WTC11 (cell line): ENCODE measurements at regions not wholly inside any gene's neighbourhood (a gene's known extent, or its start where the extent isn't known, plus 50 kb on each side); places are given as distances from the start of the nearest gene placed in this dataset.

Experiments used
- ATAC-seq: fragments of 200-7000 bp; cut with Tn5 transposase; 2 replicates; pipeline ENCODE4 v1.10.0; 2021; ENCODE audit warnings: mild to moderate bottlenecking, moderate library complexity
- CTCF ChIA-PET: fragments of 300-600 bp; sonication (Branson Sonifier 250); formaldehyde crosslinking; loops from one replicate; lab custom pipeline; 2021; ENCODE audit warnings: antibody characterized with exemption; lab: Charles Lee
- POLR2A ChIA-PET: fragments of 350-600 bp; sonication (Branson Sonifier 250); formaldehyde crosslinking; loops from one replicate; lab custom pipeline; 2021; ENCODE audit warnings: antibody characterized with exemption; lab: Charles Lee
- DNase-seq: peaks from one replicate; pipeline ENCODE4 v3.0.0; 2021; ENCODE audit warnings: low spot score
- H3K27ac Mint-ChIP-seq: 2 replicates; pipeline ENCODE4 v1.8.0; 2021; ENCODE audit warnings: mixed read lengths
- H3K27me3 Mint-ChIP-seq: 2 replicates; pipeline ENCODE4 v1.8.0; 2021; ENCODE audit warnings: low read depth, mild to moderate bottlenecking, moderate library complexity, mixed read lengths
- H3K36me3 Mint-ChIP-seq: 2 replicates; pipeline ENCODE4 v1.8.0; 2021; ENCODE audit warnings: mixed read lengths
- H3K4me1 Mint-ChIP-seq: 2 replicates; pipeline ENCODE4 v1.8.0; 2022; ENCODE audit warnings: mixed read lengths
- H3K4me3 Mint-ChIP-seq: 2 replicates; pipeline ENCODE4 v1.8.0; 2021; ENCODE audit warnings: mild to moderate bottlenecking, moderate library complexity, mixed read lengths
- H3K9me3 Mint-ChIP-seq: 2 replicates; pipeline ENCODE4 v1.8.0; 2021; ENCODE audit warnings: mixed read lengths
- CREB1 ChIP-seq: sonication (generic); formaldehyde crosslinking; IDR thresholded peaks from 2 replicates; pipeline ENCODE4 v1.8.0; 2023; ENCODE audit warnings: mild to moderate bottlenecking, missing genetic modification reagents
- EMX1 ChIP-seq: fragments of 250-450 bp; sonication (Bioruptor Pico); IDR thresholded peaks from 2 replicates; pipeline ENCODE4 v1.8.0; 2021; ENCODE audit warnings: mild to moderate bottlenecking
- FOXP1 ChIP-seq: sonication (generic); formaldehyde crosslinking; IDR thresholded peaks from 2 replicates; pipeline ENCODE4 v1.8.0; 2022; ENCODE audit warnings: missing genetic modification reagents, mild to moderate bottlenecking, moderate library complexity, borderline replicate concordance
- FOXP4 ChIP-seq: sonication (generic); formaldehyde crosslinking; IDR thresholded peaks from 2 replicates; pipeline ENCODE4 v1.8.0; 2022; ENCODE audit warnings: mild to moderate bottlenecking, missing genetic modification reagents
- MAX ChIP-seq: sonication (generic); formaldehyde crosslinking; IDR thresholded peaks from 2 replicates; pipeline ENCODE4 v1.8.0; 2022; ENCODE audit warnings: mild to moderate bottlenecking, missing genetic modification reagents
- NFYB ChIP-seq: sonication (generic); formaldehyde crosslinking; conservative IDR thresholded peaks from 2 replicates; pipeline ENCODE4 v1.8.0; 2022; ENCODE audit warnings: low read depth, missing genetic modification reagents
- NR3C1 ChIP-seq: sonication (generic); formaldehyde crosslinking; conservative IDR thresholded peaks from 2 replicates; pipeline ENCODE4 v1.8.1; 2023; ENCODE audit warnings: low read depth, mild to moderate bottlenecking, missing genetic modification reagents
- PRRX2 ChIP-seq: fragments of 250-450 bp; sonication (Bioruptor Pico); IDR thresholded peaks from 2 replicates; pipeline ENCODE4 v1.8.0; 2021; ENCODE audit warnings: mild to moderate bottlenecking
- SP1 ChIP-seq: sonication (generic); formaldehyde crosslinking; conservative IDR thresholded peaks from 2 replicates; pipeline ENCODE4 v1.8.1; 2022; ENCODE audit warnings: missing genetic modification reagents
- USF1 ChIP-seq: sonication (generic); formaldehyde crosslinking; IDR thresholded peaks from 2 replicates; pipeline ENCODE4 v1.8.0; 2022; ENCODE audit warnings: mild to moderate bottlenecking, missing genetic modification reagents
- USF2 ChIP-seq: sonication (generic); formaldehyde crosslinking; IDR thresholded peaks from 2 replicates; pipeline ENCODE4 v1.8.1; 2023; ENCODE audit warnings: mild to moderate bottlenecking, missing genetic modification reagents, moderate library complexity
- ZNF281 ChIP-seq: sonication (generic); formaldehyde crosslinking; IDR thresholded peaks from 2 replicates; pipeline ENCODE4 v1.8.0; 2023; ENCODE audit warnings: mild to moderate bottlenecking, missing genetic modification reagents
- ZNF396 ChIP-seq: fragments of 250-450 bp; sonication (Bioruptor Pico); IDR thresholded peaks from 2 replicates; pipeline ENCODE4 v1.8.0; 2021; ENCODE audit warnings: mild to moderate bottlenecking, moderate library complexity, borderline replicate concordance
- ZNF416 ChIP-seq: fragments of 250-450 bp; sonication (Bioruptor Pico); IDR thresholded peaks from 2 replicates; pipeline ENCODE4 v1.9.0; 2021; ENCODE audit warnings: mild to moderate bottlenecking, inconsistent platforms
- TF ChIP-seq, protein P1 (sequence below): sonication (generic); formaldehyde crosslinking; IDR thresholded peaks from 2 replicates; pipeline ENCODE4 v1.8.1; 2022; ENCODE audit warnings: low read depth, missing genetic modification reagents, borderline replicate concordance
- TF ChIP-seq, protein P2 (sequence below): fragments of 250-450 bp; sonication (Bioruptor Pico); IDR thresholded peaks from 2 replicates; pipeline ENCODE4 v1.9.0; 2021; ENCODE audit warnings: mild to moderate bottlenecking
- TF ChIP-seq, protein P3 (sequence below): sonication (generic); formaldehyde crosslinking; IDR thresholded peaks from 2 replicates; pipeline ENCODE4 v1.8.0; 2023; ENCODE audit warnings: missing genetic modification reagents
- TF ChIP-seq, protein P4 (sequence below): fragments of 250-450 bp; sonication (Bioruptor Pico); IDR thresholded peaks from 2 replicates; pipeline ENCODE4 v1.9.0; 2021; ENCODE audit warnings: mild to moderate bottlenecking, borderline replicate concordance
- TF ChIP-seq, protein P5 (sequence below): fragments of 250-450 bp; sonication (Bioruptor Pico); IDR thresholded peaks from 2 replicates; pipeline ENCODE4 v2.1.2; 2022; ENCODE audit warnings: mild to moderate bottlenecking, moderate library complexity

DNA sequence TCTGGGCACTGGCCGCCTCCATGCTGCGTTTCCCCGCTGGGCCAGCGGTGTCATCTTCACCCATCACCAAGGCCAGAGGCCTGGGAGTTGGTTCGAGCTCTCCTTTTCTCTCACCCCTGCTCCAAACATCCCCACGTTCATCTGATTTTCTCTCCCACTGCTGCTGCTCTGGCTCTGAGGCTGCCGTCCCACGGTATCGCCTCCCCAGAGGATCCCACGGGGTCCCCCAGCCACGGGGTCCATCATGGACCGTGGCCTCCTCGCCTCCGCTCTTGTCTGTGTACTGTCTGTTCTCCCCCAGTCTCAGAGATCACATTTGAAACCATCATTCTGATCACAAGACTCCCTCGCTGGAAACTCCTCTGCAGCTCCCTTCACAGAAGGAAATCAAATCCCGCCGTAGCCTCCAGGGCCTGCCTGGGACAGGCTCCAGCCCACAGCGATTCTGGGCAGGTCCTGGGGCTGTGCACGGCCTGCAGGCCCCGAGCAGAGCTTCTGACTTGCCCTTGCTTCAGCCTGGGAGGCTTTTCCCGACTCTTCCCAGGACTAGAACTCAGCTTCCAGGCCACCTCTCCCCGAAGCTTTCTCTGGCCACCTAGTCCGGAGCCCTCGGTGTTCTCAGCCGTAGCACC lies 64.2 kb downstream of the SOX1 start:
- Mint-ChIP-seq H3K4me1 (no peaks in the 10 kb centered on the region), H3K4me3 (no peak overlapping the region), H3K27me3 (peaks cover 9% of the 10 kb centered on the region; the same call in 1 of the 2 replicates), H3K36me3 (no peaks in the 10 kb centered on the region), H3K27ac (no peak overlapping the region), H3K9me3 (no peaks in the 10 kb centered on the region)
- DNase-seq (no peak), ATAC-seq (no peak)
- ChIA-PET POLR2A (no interaction called here), CTCF (no interaction called here)
- TF ChIP-seq EMX1 (no peak), MAX (CRISPR knock-in tag) (no peak), SP1 (CRISPR knock-in tag) (no peak), FOXP1 (CRISPR knock-in tag) (no peak), CREB1 (CRISPR knock-in tag) (no peak), USF2 (CRISPR knock-in tag) (no peak), NR3C1 (no peak), NFYB (CRISPR knock-in tag) (no peak), ZNF281 (CRISPR knock-in tag) (no peak), PRRX2 (CRISPR knock-in tag) (no peak), USF1 (CRISPR knock-in tag) (no peak), ZNF396 (CRISPR knock-in tag) (no peak), ZNF416 (CRISPR knock-in tag) (no peak), FOXP4 (CRISPR knock-in tag) (no peak)
- TF ChIP-seq, protein P1, sequence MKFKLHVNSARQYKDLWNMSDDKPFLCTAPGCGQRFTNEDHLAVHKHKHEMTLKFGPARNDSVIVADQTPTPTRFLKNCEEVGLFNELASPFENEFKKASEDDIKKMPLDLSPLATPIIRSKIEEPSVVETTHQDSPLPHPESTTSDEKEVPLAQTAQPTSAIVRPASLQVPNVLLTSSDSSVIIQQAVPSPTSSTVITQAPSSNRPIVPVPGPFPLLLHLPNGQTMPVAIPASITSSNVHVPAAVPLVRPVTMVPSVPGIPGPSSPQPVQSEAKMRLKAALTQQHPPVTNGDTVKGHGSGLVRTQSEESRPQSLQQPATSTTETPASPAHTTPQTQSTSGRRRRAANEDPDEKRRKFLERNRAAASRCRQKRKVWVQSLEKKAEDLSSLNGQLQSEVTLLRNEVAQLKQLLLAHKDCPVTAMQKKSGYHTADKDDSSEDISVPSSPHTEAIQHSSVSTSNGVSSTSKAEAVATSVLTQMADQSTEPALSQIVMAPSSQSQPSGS (CRISPR knock-in tag): no peak
- TF ChIP-seq, protein P2, sequence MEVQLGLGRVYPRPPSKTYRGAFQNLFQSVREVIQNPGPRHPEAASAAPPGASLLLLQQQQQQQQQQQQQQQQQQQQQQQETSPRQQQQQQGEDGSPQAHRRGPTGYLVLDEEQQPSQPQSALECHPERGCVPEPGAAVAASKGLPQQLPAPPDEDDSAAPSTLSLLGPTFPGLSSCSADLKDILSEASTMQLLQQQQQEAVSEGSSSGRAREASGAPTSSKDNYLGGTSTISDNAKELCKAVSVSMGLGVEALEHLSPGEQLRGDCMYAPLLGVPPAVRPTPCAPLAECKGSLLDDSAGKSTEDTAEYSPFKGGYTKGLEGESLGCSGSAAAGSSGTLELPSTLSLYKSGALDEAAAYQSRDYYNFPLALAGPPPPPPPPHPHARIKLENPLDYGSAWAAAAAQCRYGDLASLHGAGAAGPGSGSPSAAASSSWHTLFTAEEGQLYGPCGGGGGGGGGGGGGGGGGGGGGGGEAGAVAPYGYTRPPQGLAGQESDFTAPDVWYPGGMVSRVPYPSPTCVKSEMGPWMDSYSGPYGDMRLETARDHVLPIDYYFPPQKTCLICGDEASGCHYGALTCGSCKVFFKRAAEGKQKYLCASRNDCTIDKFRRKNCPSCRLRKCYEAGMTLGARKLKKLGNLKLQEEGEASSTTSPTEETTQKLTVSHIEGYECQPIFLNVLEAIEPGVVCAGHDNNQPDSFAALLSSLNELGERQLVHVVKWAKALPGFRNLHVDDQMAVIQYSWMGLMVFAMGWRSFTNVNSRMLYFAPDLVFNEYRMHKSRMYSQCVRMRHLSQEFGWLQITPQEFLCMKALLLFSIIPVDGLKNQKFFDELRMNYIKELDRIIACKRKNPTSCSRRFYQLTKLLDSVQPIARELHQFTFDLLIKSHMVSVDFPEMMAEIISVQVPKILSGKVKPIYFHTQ (CRISPR knock-in tag): no peak
- TF ChIP-seq, protein P3, sequence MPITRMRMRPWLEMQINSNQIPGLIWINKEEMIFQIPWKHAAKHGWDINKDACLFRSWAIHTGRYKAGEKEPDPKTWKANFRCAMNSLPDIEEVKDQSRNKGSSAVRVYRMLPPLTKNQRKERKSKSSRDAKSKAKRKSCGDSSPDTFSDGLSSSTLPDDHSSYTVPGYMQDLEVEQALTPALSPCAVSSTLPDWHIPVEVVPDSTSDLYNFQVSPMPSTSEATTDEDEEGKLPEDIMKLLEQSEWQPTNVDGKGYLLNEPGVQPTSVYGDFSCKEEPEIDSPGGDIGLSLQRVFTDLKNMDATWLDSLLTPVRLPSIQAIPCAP (CRISPR knock-in tag): no peak
- TF ChIP-seq, protein P4, sequence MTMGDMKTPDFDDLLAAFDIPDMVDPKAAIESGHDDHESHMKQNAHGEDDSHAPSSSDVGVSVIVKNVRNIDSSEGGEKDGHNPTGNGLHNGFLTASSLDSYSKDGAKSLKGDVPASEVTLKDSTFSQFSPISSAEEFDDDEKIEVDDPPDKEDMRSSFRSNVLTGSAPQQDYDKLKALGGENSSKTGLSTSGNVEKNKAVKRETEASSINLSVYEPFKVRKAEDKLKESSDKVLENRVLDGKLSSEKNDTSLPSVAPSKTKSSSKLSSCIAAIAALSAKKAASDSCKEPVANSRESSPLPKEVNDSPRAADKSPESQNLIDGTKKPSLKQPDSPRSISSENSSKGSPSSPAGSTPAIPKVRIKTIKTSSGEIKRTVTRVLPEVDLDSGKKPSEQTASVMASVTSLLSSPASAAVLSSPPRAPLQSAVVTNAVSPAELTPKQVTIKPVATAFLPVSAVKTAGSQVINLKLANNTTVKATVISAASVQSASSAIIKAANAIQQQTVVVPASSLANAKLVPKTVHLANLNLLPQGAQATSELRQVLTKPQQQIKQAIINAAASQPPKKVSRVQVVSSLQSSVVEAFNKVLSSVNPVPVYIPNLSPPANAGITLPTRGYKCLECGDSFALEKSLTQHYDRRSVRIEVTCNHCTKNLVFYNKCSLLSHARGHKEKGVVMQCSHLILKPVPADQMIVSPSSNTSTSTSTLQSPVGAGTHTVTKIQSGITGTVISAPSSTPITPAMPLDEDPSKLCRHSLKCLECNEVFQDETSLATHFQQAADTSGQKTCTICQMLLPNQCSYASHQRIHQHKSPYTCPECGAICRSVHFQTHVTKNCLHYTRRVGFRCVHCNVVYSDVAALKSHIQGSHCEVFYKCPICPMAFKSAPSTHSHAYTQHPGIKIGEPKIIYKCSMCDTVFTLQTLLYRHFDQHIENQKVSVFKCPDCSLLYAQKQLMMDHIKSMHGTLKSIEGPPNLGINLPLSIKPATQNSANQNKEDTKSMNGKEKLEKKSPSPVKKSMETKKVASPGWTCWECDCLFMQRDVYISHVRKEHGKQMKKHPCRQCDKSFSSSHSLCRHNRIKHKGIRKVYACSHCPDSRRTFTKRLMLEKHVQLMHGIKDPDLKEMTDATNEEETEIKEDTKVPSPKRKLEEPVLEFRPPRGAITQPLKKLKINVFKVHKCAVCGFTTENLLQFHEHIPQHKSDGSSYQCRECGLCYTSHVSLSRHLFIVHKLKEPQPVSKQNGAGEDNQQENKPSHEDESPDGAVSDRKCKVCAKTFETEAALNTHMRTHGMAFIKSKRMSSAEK: no peak
- TF ChIP-seq, protein P5, sequence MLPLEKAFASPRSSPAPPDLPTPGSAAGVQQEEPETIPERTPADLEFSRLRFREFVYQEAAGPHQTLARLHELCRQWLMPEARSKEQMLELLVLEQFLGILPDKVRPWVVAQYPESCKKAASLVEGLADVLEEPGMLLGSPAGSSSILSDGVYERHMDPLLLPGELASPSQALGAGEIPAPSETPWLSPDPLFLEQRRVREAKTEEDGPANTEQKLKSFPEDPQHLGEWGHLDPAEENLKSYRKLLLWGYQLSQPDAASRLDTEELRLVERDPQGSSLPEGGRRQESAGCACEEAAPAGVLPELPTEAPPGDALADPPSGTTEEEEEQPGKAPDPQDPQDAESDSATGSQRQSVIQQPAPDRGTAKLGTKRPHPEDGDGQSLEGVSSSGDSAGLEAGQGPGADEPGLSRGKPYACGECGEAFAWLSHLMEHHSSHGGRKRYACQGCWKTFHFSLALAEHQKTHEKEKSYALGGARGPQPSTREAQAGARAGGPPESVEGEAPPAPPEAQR (CRISPR knock-in tag): no peak
